GM23338 (cell line): ENCODE measurements at regions not wholly inside any gene's neighbourhood (a gene's known extent, or its start where the extent isn't known, plus 50 kb on each side); places are given as distances from the start of the nearest gene placed in this dataset.

Experiments
- CTCF ChIP-seq, 2 experiments: fragments of 200-600 bp in 1 of 2; sonication (generic) in 1 of 2; conservative IDR thresholded peaks; 2 replicates each; pipeline versions ENCODE4 v1.5.1 to v1.6.1; 2016 to 2017; ENCODE audit warnings: antibody characterized with exemption in 2 of 2, low read depth in 2 of 2, mild to moderate bottlenecking in 2 of 2, moderate library complexity in 1 of 2
- EZH2 ChIP-seq: fragments of 200-600 bp; sonication (generic); IDR thresholded peaks from one replicate; pipeline ENCODE4 v1.8.0; 2017; ENCODE audit warnings: antibody characterized with exemption, mild to moderate bottlenecking, low read depth; ENCODE audit not compliant: unreplicated experiment
- POLR2AphosphoS5 ChIP-seq: IDR thresholded peaks from 2 replicates; pipeline ENCODE4 v1.6.1; 2016; ENCODE audit warnings: antibody characterized with exemption, low read depth
- STAT1 ChIP-seq: IDR thresholded peaks from one replicate; pipeline ENCODE4 v1.6.1; 2016; ENCODE audit warnings: antibody characterized with exemption; ENCODE audit not compliant: unreplicated experiment
- TF ChIP-seq, protein P1 (sequence below): IDR thresholded peaks from one replicate; pipeline ENCODE4 v1.6.1; 2018; ENCODE audit warnings: antibody characterized with exemption; ENCODE audit not compliant: unreplicated experiment

GRCh38 chr5:52620315-52620714 is 167.4 kb upstream of the ITGA1 start:
- TF ChIP-seq CTCF (conservative IDR thresholded peaks at IDR 0.05; ENCODE audit: low read depth in 2 of 2) (no peak), EZH2 (no peak), POLR2AphosphoS5 (no peak), STAT1 (no peak)
- TF ChIP-seq, protein P1, sequence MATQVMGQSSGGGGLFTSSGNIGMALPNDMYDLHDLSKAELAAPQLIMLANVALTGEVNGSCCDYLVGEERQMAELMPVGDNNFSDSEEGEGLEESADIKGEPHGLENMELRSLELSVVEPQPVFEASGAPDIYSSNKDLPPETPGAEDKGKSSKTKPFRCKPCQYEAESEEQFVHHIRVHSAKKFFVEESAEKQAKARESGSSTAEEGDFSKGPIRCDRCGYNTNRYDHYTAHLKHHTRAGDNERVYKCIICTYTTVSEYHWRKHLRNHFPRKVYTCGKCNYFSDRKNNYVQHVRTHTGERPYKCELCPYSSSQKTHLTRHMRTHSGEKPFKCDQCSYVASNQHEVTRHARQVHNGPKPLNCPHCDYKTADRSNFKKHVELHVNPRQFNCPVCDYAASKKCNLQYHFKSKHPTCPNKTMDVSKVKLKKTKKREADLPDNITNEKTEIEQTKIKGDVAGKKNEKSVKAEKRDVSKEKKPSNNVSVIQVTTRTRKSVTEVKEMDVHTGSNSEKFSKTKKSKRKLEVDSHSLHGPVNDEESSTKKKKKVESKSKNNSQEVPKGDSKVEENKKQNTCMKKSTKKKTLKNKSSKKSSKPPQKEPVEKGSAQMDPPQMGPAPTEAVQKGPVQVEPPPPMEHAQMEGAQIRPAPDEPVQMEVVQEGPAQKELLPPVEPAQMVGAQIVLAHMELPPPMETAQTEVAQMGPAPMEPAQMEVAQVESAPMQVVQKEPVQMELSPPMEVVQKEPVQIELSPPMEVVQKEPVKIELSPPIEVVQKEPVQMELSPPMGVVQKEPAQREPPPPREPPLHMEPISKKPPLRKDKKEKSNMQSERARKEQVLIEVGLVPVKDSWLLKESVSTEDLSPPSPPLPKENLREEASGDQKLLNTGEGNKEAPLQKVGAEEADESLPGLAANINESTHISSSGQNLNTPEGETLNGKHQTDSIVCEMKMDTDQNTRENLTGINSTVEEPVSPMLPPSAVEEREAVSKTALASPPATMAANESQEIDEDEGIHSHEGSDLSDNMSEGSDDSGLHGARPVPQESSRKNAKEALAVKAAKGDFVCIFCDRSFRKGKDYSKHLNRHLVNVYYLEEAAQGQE: no peak
